SKM-1 treated with dmso at 0.1 percent for 144 hours (cell line): ENCODE measurements at regions not wholly inside any gene's neighbourhood (a gene's known extent, or its start where the extent isn't known, plus 50 kb on each side); places are given as distances from the start of the nearest gene placed in this dataset.

Experiments
- DNase-seq: peaks from one replicate; lab custom pipeline; 2025; ENCODE audit not compliant: unreplicated experiment; lab: John Stamatoyannopoulos, UW

- no peak for DNase-seq
Measured at GRCh38 chr16:55151561-55152305, 172.3 kb upstream of the IRX6 start.

GRCh38 chr16:55152875-55153390 is 171.1 kb upstream of the IRX6 start:
- no peak for DNase-seq

GRCh38 chr16:55154262-55154661 is 169.7 kb upstream of the IRX6 start:
- DNase-seq: no peak

GRCh38 chr16:55154956-55155355 is 169.0 kb upstream of the IRX6 start:
- DNase-seq: peak; percentile 83

GRCh38 chr16:55155815-55156214 is 168.2 kb upstream of the IRX6 start:
- no peak for DNase-seq

- DNase-seq: no peak
Measured at GRCh38 chr16:55169780-55170179, 154.2 kb upstream of the IRX6 start.

GRCh38 chr16:55171241-55171640 is 152.8 kb upstream of the IRX6 start:
- no peak for DNase-seq

- DNase-seq: no peak
Measured at GRCh38 chr16:55175389-55175788, 148.6 kb upstream of the IRX6 start.

GRCh38 chr16:55176901-55177300 is 147.1 kb upstream of the IRX6 start:
- no peak for DNase-seq

- DNase-seq: no peak
Measured at GRCh38 chr16:55179411-55179810, 144.6 kb upstream of the IRX6 start.

- DNase-seq: no peak
Measured at GRCh38 chr16:55179852-55180585, 144.0 kb upstream of the IRX6 start.

GRCh38 chr16:55184052-55184451 is 140.0 kb upstream of the IRX6 start:
- no peak for DNase-seq

GRCh38 chr16:55184619-55185018 is 139.4 kb upstream of the IRX6 start:
- DNase-seq: no peak

- no peak for DNase-seq
Measured at GRCh38 chr16:55189224-55189623, 134.8 kb upstream of the IRX6 start.

GRCh38 chr16:55189682-55190636 is 134.0 kb upstream of the IRX6 start:
- DNase-seq: no peak

- no peak for DNase-seq
Measured at GRCh38 chr16:55192734-55193133, 131.3 kb upstream of the IRX6 start.

GRCh38 chr16:55203570-55203969 is 120.4 kb upstream of the IRX6 start:
- peak; percentile 23 for DNase-seq

GRCh38 chr16:55204069-55204468 is 119.9 kb upstream of the IRX6 start:
- DNase-seq: peak; percentile 36

- no peak for DNase-seq
Measured at GRCh38 chr16:55204923-55205322, 119.1 kb upstream of the IRX6 start.

- DNase-seq: no peak
Measured at GRCh38 chr16:55207693-55208428, 116.1 kb upstream of the IRX6 start.

- no peak for DNase-seq
Measured at GRCh38 chr16:55209626-55210025, 114.4 kb upstream of the IRX6 start.
